HG02981 (cell line): ENCODE measurements at regions not wholly inside any gene's neighbourhood (a gene's known extent, or its start where the extent isn't known, plus 50 kb on each side); places are given as distances from the start of the nearest gene placed in this dataset.
"Not testable (repeated sequence)": the region's sequence is repeated elsewhere in the genome, so short reads cannot be mapped to it uniquely, and the experiment has no call there.

Source experiments
- ATAC-seq: cut with Tn5 transposase; IDR thresholded peaks from one replicate; pipeline ENCODE4 v1.9.1; 2021; ENCODE audit warnings: mild to moderate bottlenecking, moderate library complexity; ENCODE audit not compliant: unreplicated experiment

DNA sequence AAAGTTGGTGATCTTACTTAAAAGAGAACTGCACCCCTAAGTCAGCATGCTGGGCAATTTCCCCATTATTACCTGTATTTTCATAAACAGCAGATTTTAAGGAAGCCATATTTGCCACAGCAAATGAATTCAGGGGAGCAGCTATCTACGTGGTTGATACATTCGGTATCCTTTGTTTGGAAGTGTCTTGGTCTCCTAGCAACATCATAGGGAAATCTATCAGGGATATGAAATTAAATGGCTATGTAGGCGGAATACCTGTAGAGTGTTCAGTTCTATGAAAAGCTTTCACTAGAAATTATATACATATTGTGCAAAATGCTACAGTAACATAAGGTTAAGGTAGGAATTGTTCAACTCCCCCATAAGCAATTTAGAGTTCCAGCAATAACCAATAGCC lies 157.2 kb upstream of the EMCN start:
- no peak for ATAC-seq

DNA sequence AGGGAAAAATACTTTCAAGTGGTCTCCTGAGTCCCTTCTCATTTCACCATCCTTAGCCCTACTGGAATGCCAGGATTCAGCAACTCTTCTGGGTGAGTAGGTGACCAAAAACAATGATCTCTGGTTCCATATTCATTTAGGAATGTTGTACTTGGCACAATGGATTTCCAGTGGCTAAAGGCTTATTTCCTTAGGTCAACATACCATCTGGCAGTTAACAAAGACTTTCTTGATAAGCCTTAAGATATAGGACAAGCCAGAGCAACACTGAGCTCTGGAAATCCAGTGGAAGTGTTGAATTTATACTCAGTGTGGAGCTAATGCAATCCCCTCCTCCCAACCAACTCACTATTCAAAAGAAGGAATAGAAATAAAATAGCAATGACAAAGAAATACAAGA lies 139.4 kb upstream of the EMCN start:
- ATAC-seq = no peak

GRCh38 chr4:100651499-100652175 lies 133.8 kb upstream of the EMCN start:
- ATAC-seq = no peak

GRCh38 chr4:100649417-100649816 lies 131.6 kb upstream of the EMCN start:
- no peak for ATAC-seq

DNA sequence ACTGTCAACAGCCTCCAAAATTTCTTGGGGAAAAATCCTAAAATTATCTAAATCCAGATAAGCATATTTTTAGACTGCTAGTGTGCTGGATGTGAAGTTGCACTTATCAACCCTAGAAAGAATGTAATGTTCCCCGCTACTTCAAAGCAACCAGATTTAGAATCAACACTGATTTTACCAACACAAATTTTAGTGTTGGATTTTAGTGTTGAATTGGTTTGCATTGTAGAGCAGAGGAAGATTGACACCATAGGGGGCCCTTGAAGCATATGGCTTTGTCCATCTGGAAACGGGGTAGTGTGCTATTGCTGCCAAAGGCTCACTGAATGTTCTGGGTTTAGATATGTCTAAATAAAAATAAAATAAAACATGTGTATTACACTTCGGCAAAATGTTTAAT lies 126.3 kb upstream of the EMCN start:
- ATAC-seq = no peak

- ATAC-seq = no peak
These were observed 123.5 kb upstream of the EMCN start for GRCh38 chr4:100641336-100641735.

- ATAC-seq = no peak
These were observed 118.1 kb upstream of the EMCN start for GRCh38 chr4:100635899-100636298.

DNA sequence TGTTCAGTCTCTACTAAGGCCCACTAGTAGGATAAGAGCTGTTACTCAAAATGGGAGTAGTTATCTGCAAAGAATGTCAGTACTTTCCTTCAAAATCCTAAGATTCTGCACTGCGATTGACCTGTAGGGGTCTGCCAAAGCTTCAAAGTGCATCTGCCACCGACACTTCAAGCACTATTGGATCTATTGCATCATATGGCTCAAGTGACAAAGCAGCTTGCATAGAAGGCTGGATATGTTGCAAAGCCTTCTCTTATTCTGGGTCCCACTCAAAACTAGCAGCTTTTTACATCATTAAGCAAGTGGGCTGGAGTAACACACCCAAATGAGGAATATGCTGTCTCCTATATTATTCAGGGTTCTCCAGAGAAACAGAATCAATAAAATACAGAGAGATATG lies 115.4 kb upstream of the EMCN start:
- no peak for ATAC-seq

GRCh38 chr4:100632163-100632562 lies 114.3 kb upstream of the EMCN start:
- no peak for ATAC-seq

GRCh38 chr4:100631281-100631968 lies 113.6 kb upstream of the EMCN start:
- no peak for ATAC-seq

DNA sequence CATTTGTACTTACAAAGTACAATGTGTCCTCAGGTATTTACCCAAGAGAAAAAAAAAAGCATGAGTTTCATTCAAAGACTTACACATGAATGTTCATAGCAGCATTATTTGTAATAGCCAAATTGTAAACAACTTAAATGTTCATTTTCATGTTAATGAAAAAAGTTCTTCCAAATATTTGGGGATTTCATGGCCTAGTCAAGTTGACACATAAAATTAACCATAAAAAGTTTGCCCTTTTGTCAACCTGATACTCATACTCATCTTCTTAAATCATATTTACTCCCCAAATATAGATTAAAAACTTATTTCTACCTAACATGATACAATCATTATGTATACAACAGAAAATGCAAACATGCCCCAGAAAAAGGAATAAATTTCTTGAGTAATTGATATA lies 112.5 kb upstream of the EMCN start:
- no peak for ATAC-seq

DNA sequence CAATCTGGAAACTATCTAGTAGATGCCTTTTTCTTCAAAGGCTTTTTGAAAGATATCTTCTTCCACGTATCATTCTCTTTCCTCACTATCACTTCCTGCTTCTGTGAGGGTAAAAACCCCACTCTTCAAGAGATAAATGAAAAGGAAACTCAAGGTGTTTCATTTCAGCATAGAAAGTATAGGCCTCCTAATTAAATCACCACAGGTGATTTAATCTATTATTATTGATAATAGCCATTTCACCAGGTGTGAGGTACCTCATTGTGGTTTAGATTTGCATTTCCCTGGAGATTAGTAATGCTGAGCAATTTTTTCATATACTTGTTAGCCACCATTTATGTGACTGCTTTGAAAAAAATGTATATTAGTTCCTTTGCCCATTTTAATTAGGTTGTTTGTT lies 92.0 kb upstream of the EMCN start:
- ATAC-seq = no peak

DNA sequence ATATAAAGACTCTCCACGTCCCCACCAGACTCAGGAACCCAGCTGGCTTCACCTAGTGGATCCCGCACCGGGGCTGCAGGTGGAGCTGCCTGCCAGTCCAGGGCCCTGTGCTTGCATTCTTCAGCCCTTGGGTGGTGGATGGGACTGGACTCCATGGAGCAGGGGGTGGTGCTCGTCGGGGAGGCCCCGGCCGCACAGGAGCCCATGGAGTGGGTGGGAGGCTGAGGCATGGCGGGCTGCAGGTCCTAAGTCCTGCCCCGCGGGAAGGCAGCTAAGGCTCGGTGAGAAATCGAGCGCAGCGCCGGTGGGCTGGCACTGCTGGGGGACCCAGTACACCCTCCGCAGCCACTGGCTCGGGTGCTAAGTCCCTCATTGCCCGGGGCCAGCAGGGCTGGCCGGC lies 90.8 kb upstream of the EMCN start:
- ATAC-seq = not testable (repeated sequence)

- no peak for ATAC-seq
These were observed 87.3 kb upstream of the EMCN start for GRCh38 chr4:100605144-100605543.

DNA sequence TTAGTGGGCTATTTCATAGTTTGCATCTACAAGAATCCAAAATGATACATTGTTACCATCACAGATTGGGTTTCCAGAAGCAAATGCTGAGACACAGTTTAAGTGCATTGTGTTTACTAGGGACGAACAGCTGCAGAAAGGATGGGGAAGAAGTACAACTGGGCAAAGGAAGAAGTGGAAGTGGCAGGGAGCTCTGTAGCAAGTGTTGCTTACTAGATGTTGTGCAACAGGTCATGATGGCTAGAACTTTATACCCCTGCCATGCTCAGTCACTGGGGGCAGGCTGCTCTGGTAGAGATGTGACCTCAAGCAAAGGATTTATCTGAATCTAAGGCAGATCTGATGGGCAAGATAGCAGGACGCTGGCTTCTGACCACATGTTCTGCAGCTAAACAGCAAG lies 76.1 kb upstream of the EMCN start:
- ATAC-seq = no peak

- ATAC-seq = no peak
These were observed 73.5 kb upstream of the EMCN start for GRCh38 chr4:100591161-100591876.

DNA sequence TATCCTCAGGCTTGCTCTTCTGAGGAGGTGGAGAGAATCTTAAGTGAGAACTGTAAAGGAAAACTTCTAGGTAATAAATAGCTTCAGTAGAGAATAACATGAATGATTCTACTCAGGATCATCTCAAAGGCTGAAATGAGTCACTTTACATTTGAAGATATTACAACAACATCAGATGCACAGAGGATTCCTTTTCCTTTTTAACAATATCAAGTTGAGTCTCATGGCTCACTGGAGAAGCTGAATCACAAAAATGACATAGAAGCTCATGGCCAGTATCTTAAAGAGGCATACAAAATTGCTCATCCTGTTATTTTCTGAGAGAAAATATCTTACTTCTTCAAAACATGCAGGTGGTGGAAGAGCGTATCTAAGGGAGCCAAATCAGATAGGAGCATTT lies 72.5 kb upstream of the EMCN start:
- ATAC-seq = no peak

GRCh38 chr4:100588076-100588475 lies 70.3 kb upstream of the EMCN start:
- no peak for ATAC-seq

DNA sequence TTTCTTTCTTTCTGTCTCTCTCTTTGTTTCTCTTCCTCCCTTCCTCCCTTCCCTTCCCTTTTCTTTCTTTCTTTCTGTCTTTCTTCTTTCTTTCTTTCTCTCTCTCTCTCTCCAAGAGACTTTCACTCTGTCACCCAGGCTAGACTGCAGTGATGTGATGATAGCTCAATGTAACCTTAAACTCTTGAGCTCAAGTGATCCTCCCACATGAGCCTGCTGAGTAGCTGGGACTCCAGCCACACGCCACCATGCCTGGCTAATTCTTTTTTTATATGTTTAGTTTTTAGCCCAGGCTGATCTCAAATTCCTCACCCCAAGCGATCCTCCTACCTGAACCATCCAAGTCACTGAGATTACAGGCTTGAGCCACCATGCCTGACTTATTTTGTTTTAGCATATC lies 64.3 kb upstream of the EMCN start:
- ATAC-seq = no peak

- ATAC-seq = no peak
These were observed 63.5 kb upstream of the EMCN start for GRCh38 chr4:100581337-100581736.

DNA sequence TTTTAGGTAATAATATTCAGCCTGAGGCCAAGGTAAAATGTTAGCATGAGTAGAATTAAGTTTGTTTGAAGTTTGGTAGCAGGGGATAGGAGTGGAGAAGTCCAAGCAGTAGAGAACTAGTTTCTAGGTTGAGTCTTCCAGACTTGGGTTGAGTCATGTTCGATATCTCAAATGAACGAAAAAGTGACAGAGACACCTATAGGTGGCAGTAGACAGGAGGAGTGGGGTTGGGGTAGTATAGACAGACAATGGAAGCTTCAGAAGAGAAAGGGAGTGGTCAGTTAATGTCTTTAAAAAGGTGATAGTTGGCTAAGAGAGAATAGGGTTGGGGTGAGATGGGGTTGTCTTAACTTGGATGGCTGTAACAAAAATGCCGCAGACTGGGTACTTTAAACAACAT lies 58.7 kb upstream of the EMCN start:
- ATAC-seq = no peak

GRCh38 chr4:100574607-100575006 lies 56.8 kb upstream of the EMCN start:
- ATAC-seq = no peak
